Esophagus muscularis mucosa (tissue), 4 donors: ENCODE measurements at regions not wholly inside any gene's neighbourhood (a gene's known extent, or its start where the extent isn't known, plus 50 kb on each side); places are given as distances from the start of the nearest gene placed in this dataset.

ENCODE experiments used
- EP300 ChIP-seq: sonication (generic); formaldehyde crosslinking; IDR thresholded peaks from one replicate; pipeline ENCODE4 v1.6.1; 2017; ENCODE audit warnings: antibody characterized with exemption
- POLR2AphosphoS5 ChIP-seq, 2 donors: sonication (generic); formaldehyde crosslinking; IDR thresholded peaks; one replicate each; pipeline ENCODE4 v1.6.1; 2017; ENCODE audit warnings: antibody characterized with exemption in 2 of 2
- TF ChIP-seq, protein P1 (sequence below), 3 experiments: fragments of 200-600 bp in 2 of 3; fragments of 450-650 bp in 1 of 3; sonication (generic) in 2 of 3; IDR thresholded peaks; one replicate each; pipeline ENCODE4 v1.5.1; 2017 to 2019; ENCODE audit warnings: antibody characterized with exemption in 3 of 3, mild to moderate bottlenecking in 2 of 3, moderate library complexity in 1 of 3

DNA sequence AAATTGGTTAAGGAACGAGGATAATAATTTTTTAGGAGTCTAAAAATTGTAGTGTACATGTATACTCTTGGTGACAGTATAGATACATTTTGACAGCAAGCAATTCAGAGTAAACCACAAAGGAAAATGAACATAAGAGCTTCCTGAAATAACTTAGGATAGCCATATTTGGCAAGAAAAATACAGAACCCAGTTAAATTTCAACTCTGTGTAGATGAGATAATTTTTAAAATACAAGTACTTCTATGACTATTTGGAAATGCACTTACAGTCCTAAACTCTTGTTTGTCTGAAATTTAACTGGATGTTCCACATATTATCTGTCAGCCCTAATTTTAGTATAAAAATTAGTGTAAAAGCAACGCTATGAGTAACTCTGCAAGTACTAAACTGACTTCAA, 124.4 kb upstream of the PCDH18 start:
- no peak for TF ChIP-seq EP300
- TF ChIP-seq, protein P1, sequence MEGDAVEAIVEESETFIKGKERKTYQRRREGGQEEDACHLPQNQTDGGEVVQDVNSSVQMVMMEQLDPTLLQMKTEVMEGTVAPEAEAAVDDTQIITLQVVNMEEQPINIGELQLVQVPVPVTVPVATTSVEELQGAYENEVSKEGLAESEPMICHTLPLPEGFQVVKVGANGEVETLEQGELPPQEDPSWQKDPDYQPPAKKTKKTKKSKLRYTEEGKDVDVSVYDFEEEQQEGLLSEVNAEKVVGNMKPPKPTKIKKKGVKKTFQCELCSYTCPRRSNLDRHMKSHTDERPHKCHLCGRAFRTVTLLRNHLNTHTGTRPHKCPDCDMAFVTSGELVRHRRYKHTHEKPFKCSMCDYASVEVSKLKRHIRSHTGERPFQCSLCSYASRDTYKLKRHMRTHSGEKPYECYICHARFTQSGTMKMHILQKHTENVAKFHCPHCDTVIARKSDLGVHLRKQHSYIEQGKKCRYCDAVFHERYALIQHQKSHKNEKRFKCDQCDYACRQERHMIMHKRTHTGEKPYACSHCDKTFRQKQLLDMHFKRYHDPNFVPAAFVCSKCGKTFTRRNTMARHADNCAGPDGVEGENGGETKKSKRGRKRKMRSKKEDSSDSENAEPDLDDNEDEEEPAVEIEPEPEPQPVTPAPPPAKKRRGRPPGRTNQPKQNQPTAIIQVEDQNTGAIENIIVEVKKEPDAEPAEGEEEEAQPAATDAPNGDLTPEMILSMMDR (IDR thresholded peaks at IDR 0.05): no peak
- no peak for TF ChIP-seq POLR2AphosphoS5 (IDR thresholded peaks at IDR 0.05)
